SK-N-SH (cell line): ENCODE measurements at regions not wholly inside any gene's neighbourhood (a gene's known extent, or its start where the extent isn't known, plus 50 kb on each side); places are given as distances from the start of the nearest gene placed in this dataset.

Source experiments
- CTCF ChIP-seq: fragments of 200-600 bp; sonication (generic); IDR thresholded peaks from 2 replicates; pipeline ENCODE4 v1.6.1; 2017; ENCODE audit warnings: antibody characterized with exemption, mild to moderate bottlenecking, moderate library complexity
- EP300 ChIP-seq, 2 experiments: IDR thresholded peaks; 2 replicates each; pipeline versions ENCODE4 v1.4.0 to v1.6.1; 2012; ENCODE audit warnings: borderline replicate concordance in 1 of 2, low read depth in 1 of 2, low read length in 1 of 2
- FOXM1 ChIP-seq: IDR thresholded peaks from 2 replicates; pipeline ENCODE4 v1.4.0; 2012; ENCODE audit warnings: low read depth, mild to moderate bottlenecking
- GABPA ChIP-seq: IDR thresholded peaks from 2 replicates; pipeline ENCODE4 v1.4.0; 2012; ENCODE audit warnings: low read depth, mild to moderate bottlenecking
- MAX ChIP-seq: IDR thresholded peaks from 2 replicates; pipeline ENCODE4 v1.4.0; 2012; ENCODE audit warnings: low read depth
- NRF1 ChIP-seq: IDR thresholded peaks from 2 replicates; pipeline ENCODE4 v1.6.1; 2012; ENCODE audit warnings: low read depth, mild to moderate bottlenecking, low read length
- PBX3 ChIP-seq: IDR thresholded peaks from 2 replicates; pipeline ENCODE4; 2012
- RAD21 ChIP-seq: IDR thresholded peaks from 2 replicates; pipeline ENCODE4 v1.6.1; 2012; ENCODE audit warnings: mild to moderate bottlenecking, low read length
- RFX5 ChIP-seq: IDR thresholded peaks from 2 replicates; pipeline ENCODE4 v1.6.1; 2012; ENCODE audit warnings: mild to moderate bottlenecking, improper control_type of control experiment, low read length

GRCh38 chr5:89904442-89904841 lies 505.1 kb downstream of the CETN3 start:
- TF ChIP-seq CTCF (no peak), MAX (no peak), NRF1 (no peak), EP300 (IDR thresholded peaks at IDR 0.05; ENCODE audit: borderline replicate concordance in 1 of 2, low read depth in 1 of 2, low read length in 1 of 2) (no peak), GABPA (no peak), RFX5 (no peak), FOXM1 (no peak), RAD21 (no peak), PBX3 (no peak)
